IMR-90 (cell line): ENCODE measurements at regions not wholly inside any gene's neighbourhood (a gene's known extent, or its start where the extent isn't known, plus 50 kb on each side); places are given as distances from the start of the nearest gene placed in this dataset.

Experiments
- BHLHE40 ChIP-seq: fragments of 150-350 bp; IDR thresholded peaks from 2 replicates; pipeline ENCODE4 v1.6.1; 2016; ENCODE audit warnings: mild to moderate bottlenecking, low read depth, low read length
- CTCF ChIP-seq: conservative IDR thresholded peaks from 2 replicates; pipeline ENCODE4 v1.5.1; 2012; ENCODE audit warnings: mild to moderate bottlenecking, low read depth, low read length, improper control_type of control experiment
- MAFK ChIP-seq: IDR thresholded peaks from 2 replicates; pipeline ENCODE4 v1.6.1; 2012; ENCODE audit warnings: low read depth, low read length, improper control_type of control experiment
- MXI1 ChIP-seq: IDR thresholded peaks from 2 replicates; pipeline ENCODE4 v1.6.1; 2012; ENCODE audit warnings: low read depth, mild to moderate bottlenecking, low read length, moderate library complexity, borderline replicate concordance
- POLR2A ChIP-seq: IDR thresholded peaks from 2 replicates; pipeline ENCODE4 v1.6.1; 2012; ENCODE audit warnings: mild to moderate bottlenecking, low read depth, low read length
- RCOR1 ChIP-seq: IDR thresholded peaks from 2 replicates; pipeline ENCODE4 v1.6.1; 2012; ENCODE audit warnings: mild to moderate bottlenecking, low read length, improper control_type of control experiment; ENCODE audit not compliant: insufficient replicate concordance
- RFX5 ChIP-seq: IDR thresholded peaks from 2 replicates; pipeline ENCODE4 v1.8.0; 2012; ENCODE audit warnings: low read depth, mild to moderate bottlenecking, low read length, moderate library complexity

GRCh38 chr10:6917125-6917524 is 337.0 kb upstream of the PRKCQ start:
- TF ChIP-seq CTCF, result no peak
- TF ChIP-seq MAFK, result no peak
- TF ChIP-seq POLR2A, result no peak
- no peak for TF ChIP-seq BHLHE40
- TF ChIP-seq MXI1, result no peak
- TF ChIP-seq RCOR1, result no peak
- TF ChIP-seq RFX5, result no peak
